C4-2B (cell line): ENCODE measurements at regions not wholly inside any gene's neighbourhood (a gene's known extent, or its start where the extent isn't known, plus 50 kb on each side); places are given as distances from the start of the nearest gene placed in this dataset.

Experiments used
- CTCF ChIP-seq: fragments of 450-650 bp; conservative IDR thresholded peaks from 2 replicates; pipeline ENCODE4 v1.5.1; 2017; ENCODE audit warnings: mild to moderate bottlenecking
- ZFX ChIP-seq: fragments of 450-650 bp; IDR thresholded peaks from 2 replicates; pipeline ENCODE4 v1.6.1; 2017

DNA sequence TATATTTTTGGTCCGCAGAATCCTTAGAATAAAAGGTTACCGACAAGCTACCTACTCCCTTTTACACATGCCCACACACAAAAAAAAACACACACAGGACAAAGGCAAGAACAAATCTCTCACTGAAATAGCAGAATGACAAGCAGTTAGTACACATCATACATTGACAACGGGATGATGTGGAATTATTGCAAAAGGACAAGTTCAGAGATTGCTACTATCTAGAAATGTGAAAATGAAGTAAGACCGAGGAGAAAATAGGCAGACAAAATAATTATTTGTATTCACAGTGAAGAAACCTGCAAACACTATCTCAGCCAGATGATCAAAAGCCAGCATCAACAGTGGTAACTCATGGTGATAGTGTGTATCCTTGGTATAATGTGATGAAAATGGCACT lies 112.2 kb upstream of the C3orf80 start:
- TF ChIP-seq CTCF = no peak
- TF ChIP-seq ZFX = no peak
